ENCODE measurements at regions not wholly inside any gene's neighbourhood (a gene's known extent, or its start where the extent isn't known, plus 50 kb on each side); places are given as distances from the start of the nearest gene placed in this dataset.

GRCh38 chr3:40745381-40746106 lies 220.8 kb downstream of the ZNF621 start:
- TF ChIP-seq CTCF (IDR thresholded peaks at IDR 0.05; ENCODE audit: insufficient read depth, low read depth, low read length), result no peak
- TF ChIP-seq EZH2 (IDR thresholded peaks at IDR 0.05; ENCODE audit: insufficient read depth, low read length), result no peak
